RKO (cell line): ENCODE measurements at regions not wholly inside any gene's neighbourhood (a gene's known extent, or its start where the extent isn't known, plus 50 kb on each side); places are given as distances from the start of the nearest gene placed in this dataset.
"Not testable (repeated sequence)": the region's sequence is repeated elsewhere in the genome, so short reads cannot be mapped to it uniquely, and the experiment has no call there.

Experiments used
- DNase-seq: peaks from one replicate; pipeline ENCODE4 v3.0.0-alpha.2; 2016; ENCODE audit warnings: low spot score

DNA sequence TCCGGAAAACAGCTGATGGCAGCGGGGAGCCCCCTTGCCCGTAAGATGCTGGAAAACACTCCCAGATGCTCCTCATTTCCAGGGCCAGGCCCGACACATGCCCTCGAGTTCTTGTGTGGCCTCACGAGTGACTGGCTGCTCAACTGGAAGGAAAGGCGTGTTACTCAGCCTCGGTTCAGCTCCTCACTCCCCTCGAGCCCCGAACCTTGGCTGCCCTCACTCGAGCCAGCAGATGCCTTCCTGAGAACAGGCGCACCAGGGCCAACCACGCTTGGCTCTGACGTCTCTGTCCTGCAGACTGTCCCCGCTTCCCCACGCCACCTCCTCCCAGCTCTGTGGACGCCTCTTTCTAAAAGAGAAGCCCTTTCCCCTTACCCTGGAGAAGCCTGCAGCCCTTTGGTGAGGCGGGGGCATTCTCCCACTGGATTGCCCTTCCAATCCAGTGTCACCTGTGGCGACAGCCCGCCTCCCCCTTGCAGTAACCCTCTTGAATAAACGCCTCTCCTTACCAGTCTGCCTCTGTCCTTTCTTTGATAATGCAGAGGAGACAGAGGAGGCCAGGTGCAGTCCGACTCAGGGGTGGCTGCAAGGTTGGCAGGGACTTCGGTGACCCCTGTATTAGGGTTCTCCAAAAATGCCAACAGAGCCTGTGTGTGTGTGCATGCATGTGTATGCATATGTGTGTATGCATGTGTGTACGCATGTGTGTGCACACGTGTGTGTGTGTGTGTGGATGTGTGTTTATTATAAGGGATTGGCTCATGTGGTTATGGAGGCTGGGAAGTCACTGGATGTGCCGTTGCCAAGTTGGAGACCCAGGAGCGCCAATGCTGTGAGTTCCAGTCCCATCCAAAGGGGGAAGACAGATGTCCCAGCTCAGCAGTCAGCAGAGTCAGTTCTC is 166.3 kb downstream of the KIF26A start:
- DNase-seq: no peak

DNA sequence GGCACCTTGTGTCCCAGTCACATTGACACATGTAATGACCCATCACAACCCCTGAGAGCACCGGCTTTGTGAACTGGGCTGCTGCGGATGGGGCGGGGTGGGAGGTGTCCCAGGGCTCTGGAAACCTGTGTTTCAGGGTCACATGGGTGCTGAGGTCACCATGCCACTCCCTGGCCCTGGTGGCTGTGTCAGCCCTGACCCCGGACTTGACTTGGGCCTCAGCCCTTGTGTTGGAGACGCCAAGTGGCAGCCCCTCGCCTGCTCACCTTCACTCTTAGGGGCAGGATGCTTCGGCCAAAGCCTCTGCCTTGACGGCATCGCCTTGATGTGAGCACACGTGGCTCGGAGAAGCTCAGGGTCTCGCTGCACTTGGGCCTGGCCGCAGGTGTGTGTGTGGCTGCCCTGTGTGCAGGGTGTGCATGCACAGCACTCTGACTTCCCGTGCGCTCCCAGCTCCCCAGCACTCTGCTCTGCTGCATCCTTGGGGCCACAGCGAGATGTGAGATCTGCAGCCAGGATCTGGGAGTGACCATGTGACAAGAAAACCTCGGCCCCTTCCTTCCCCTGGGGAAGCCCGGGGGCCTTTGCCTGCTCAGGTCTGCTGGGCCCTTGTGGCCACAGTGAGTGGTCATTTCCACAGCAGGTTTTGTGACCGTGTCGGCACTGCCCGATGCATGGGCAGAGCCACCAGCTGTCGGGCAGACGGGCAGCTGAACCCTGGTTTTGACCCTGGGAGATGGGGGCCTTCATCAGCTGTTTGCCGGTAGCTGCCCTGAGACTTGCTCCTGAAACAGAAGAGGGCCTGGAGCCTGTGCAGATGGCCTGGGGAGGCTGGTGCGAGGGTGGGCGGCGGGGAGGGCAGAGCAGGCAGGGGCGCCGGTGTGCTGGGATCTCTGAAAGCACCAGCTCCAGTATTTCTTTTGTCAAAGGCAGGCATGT is 167.4 kb downstream of the KIF26A start:
- no peak for DNase-seq

DNA sequence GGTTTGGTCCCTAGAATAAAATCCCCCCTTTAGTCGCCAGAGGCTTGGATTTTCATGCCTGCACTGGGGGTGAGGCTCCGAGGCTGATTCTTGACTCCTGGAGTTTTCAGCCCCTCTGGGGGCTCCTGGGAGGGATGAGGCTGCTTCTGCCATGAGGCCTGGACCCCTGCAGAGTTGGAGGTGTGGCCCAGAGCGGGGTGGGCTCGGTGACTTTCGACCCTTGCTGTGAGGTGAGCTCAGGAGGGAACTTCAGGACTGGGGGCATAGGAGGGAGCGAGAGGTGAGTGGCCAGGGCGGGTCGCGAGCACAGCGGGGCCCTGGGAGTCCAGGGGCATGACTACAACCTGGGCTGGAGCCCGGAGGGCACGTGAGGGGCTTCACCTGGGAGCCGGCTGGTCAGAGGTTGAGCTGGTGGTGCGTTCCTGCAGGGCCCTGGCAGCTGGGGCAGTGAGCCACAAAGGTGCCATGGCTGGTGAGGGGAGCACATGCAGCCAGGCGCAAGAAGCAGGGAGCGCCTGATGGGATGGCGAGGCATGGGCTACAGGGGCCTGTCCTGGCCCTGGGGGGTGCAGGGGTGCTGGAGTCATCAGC is 168.2 kb downstream of the KIF26A start:
- DNase-seq: no peak

- no peak for DNase-seq
These were observed 168.8 kb downstream of the KIF26A start for GRCh38 chr14:104307246-104307626.

DNA sequence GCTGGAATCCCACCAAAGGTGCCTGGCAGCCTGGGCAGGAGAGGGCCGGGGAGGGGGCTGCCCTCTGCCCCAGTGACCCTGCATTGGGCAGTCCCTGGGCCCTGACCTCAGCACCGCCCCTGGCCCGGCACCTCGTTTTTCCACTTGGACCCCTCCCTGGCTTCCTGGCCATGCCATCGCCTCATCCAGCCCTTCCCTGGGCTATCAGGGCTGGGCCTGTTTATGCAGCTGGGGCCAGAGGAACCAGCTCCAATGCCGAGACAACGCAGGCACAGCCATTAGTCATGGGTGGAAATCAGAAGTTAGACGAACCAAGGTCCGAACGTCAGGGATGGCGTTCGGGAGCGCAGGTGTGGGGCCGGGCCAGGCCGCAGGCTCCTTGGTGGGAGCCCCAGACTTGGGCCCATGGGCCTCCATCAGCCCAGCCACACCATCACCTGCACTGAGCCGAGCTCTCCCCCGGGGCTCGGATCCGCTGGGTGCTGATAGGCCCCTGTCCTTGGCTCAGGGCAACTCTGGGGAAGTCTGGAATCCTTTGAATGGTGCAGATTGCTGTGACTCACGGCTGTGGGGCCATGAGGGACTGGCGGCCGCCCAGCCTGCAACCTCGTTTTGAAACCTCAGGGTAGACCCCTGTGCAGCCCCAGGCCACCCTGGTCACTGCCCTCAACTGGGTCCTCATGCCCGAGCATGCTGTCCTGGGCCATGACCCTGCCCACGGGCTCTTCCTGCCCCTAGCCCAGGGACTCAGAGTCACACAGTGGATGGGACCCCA is 169.4 kb downstream of the KIF26A start:
- no peak for DNase-seq

DNA sequence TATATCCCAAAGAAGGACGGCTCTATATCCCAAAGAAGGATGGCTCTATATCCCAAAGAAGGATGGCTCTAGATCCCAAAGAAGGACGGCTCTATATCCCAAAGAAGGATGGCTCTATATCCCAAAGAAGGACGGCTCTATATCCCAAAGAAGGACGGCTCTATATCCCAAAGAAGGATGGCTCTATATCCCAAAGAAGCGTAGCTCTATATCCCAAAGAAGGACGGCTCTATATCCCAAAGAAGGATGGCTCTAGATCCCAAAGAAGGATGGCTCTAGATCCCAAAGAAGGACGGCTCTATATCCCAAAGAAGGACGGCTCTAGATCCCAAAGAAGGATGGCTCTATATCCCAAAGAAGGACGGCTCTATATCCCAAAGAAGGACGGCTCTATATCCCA is 170.1 kb downstream of the KIF26A start:
- DNase-seq: not testable (repeated sequence)

DNA sequence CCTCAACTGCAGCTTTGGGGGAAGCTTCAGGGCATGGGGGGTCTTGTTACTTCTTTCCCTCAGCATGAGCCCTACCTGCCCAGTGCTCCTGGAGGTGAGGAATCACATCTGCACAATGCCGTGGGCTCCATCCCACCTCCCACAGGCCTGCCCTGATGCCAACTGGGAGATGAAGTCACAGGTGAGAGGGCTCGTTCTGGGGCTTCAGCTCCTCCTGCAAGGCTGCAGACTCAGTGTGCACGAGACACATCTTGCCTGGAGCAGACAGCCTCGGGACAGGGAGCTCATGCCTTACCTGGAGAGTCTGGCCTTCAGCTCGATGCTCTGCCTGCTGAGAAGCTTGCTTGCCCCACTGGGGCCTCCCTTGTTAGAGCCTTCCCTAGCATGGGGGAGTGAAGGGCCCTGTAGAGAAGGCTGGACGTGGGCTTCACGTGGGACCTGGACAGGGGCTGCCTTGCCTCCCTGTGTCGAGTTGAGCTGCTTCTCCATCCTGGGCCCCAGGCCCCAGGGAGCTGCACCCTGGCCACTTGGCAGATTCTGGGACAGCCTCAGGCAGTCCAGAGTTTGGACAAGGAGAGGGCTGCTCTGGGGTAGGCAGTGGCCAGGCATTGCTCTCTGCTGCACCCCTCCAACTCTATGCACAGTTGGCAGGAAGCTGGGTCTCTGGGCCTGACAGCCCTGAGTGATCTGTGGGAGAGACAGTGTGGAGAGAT is 171.4 kb downstream of the KIF26A start:
- no peak for DNase-seq

- no peak for DNase-seq
These were observed 173.0 kb downstream of the KIF26A start for GRCh38 chr14:104311358-104311757.

GRCh38 chr14:104313674-104314073 is 175.3 kb downstream of the KIF26A start:
- DNase-seq: no peak

DNA sequence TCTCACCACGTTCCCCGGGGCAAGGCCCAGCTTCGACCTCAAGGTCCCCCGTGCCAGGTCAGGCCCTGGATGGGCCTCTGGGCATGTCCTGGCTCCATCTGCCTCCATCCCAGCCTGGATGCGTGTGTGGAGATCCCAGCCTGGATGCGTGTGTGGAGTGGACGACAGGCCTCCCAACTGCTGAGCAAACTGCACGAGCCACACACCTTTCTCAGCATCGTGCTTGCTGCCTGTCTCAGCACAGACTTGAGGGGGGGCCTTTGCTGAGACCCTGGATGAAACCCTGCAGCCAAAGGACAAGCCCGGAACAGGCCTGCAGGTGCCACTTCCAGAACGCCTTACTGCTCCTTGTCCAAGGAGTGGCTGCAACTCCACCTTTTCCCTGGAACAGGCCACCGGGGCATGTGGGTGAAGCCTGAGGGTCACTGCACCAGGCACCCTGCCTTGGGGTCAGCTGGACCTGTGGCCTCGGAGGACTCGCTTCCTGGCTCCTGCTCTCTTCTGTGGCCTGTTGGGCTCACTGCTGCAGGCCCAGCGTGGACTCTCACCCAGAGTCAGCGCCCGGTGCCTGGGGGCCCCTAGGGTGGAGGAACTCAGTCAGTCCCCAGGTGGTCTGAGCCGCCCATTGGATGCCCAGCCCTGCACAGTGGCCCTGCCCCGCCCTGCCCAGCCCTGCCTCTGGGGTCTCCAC is 176.0 kb downstream of the KIF26A start:
- no peak for DNase-seq

GRCh38 chr14:104315169-104315568 is 176.8 kb downstream of the KIF26A start:
- no peak for DNase-seq

DNA sequence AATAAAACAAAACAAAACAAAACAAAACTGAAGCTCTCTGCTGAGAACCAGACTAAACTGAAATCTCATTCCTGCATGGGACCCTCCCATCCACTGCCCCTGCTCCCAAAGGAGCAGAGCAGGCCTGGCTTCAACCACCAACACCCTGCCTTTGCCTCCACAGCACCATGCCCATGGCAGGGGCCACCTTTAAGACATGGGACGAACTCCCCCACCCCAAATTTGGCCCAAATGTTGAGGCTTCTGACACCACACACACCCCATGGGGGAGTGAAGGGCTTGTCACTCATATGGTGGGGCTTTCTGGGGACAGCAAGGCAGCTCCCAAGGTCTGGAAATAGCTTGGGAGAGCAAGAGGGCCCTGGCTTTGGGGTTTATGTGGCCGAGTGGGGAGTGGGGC is 177.2 kb downstream of the KIF26A start:
- no peak for DNase-seq

DNA sequence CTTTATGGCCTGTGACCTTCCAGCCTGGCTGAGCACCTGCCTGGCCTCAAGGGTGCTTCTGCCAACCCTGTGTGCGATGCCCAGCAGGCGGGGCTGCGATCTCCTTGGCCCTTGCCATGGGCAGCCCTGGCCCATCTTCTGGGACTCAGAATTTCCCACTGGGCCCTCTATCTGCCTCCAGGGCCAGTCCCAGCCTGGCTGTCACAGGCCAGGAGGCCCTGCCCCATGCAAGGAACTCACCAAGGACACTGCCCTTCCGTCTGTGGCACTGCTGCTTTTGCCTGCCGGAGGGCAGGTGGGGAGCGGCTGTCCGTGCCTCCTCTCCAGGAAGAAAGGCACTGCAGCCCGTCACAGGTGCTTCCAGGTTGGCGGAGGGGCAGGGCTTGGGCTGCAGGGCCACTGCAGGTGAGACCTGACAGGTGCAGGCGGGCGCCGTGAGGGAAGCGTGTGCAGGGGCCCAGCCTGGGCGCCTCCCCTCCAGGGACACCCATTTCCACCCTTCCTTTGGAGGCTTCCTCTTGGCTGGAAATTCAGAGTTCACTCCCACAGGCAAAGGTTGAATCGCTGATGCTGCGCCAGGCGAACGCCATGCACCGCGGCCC is 177.8 kb downstream of the KIF26A start:
- DNase-seq: no peak

DNA sequence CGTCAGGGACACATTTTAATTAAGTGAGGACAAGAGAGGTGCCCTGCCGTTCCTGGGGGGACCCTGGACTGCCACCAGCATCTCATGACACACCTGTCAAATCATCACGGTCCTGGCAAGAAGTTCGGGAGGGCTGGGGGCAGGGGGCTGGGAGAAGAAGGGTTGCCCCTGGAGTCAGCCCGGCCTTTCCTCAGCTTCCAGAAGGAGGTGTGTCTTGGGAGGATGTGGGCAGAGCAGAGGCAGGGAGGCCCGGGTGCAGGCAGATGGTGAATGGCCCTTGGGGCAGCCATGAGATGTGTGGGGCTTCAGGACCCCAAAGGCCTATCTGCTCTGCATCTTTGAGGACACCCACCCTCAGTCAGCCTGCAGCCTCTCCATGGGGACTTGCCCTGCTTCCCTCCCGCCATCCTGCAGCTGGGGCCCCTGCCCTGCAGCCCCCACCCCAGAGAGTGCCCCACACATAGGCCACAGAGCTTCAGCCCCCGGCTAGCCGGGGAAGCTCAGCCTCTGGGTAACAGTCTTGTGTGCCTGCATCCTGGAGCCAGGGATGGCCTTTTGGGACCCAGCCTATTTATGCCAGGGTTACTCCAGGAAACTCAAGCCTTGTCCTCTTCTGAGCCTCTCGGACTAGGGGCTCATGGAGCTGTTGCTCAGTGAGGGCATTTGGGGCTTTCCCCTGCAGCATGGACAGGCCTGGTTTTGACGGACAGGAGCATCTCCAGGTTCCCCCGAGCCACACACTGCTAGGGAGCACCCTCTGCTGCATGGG is 178.5 kb downstream of the KIF26A start:
- DNase-seq: no peak

- no peak for DNase-seq
These were observed 179.1 kb downstream of the KIF26A start for GRCh38 chr14:104317492-104317805.

DNA sequence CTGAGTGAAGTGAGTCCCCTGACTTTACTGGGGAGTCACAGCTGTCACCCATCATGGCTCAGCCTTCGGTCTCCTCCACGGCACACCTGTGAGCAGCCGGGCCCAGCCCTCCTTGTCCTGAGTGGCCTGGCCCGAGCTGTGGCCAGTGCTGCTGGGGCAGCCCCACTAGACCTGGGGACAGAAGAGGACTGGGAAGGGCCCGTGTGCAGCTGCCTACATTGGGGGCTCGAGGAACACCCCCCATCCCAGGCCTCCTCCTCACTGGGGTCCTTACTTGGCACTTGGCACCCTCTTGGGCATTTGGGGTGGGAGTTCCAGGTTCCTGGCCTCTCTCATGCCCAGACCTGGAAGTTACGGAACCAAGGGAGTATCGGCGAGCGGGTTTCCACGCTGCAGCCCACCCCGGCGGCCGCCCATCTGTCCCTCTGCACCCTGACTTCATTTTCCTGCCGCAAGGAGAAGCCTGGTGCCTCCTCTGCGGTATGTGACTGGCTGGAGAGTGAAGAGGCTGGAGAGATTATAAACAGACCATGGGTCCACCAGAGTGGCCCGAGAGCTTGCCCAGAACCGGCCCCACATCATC is 179.7 kb downstream of the KIF26A start:
- no peak for DNase-seq

DNA sequence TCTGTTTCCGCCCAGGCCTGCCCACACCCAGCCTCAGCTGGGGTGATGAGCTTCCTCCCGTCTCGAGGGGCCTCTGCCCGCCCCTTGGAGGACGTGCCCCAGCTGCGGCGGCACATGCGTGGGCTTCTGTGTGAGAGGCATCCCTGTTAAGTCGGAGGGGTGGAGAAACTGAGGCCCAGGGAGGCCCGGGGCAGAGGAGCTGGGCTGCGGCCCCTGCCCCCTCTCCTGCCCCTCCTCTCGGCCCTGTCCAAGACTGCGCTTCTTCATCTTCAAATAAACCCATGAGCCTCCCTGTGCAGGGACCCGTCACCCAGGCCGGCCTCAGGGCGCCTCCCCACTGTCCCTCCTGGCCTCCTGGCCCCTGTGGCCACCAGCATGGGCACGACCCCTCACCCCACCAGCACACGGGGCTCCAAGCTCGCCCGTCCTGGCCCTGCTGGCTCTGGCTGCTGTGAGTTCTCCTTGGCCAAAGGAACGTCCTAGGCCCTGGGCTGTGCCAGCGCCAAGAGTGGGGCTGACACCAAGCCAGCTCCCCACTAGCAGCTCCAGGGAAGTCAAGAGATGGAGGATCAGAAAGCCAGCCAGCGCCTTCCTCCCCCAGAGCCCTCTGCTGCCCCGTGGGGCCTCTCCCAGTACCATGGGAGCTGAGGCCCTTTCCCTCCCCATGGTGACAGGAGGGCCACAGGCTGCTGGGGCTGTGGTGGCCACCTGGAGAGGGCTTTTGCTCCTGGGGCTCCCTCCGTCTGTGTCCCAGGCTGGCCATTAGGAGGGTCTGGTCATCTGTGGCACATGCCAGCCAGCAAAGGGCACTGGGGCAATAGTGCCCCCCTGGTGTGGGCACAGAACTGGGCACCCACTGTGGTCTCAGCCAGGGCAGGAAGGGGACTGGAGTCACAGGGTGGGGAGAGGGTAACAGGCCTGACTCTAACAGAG is 180.4 kb downstream of the KIF26A start:
- DNase-seq: no peak
